ENCODE measurements at regions not wholly inside any gene's neighbourhood (a gene's known extent, or its start where the extent isn't known, plus 50 kb on each side); places are given as distances from the start of the nearest gene placed in this dataset.

DNA sequence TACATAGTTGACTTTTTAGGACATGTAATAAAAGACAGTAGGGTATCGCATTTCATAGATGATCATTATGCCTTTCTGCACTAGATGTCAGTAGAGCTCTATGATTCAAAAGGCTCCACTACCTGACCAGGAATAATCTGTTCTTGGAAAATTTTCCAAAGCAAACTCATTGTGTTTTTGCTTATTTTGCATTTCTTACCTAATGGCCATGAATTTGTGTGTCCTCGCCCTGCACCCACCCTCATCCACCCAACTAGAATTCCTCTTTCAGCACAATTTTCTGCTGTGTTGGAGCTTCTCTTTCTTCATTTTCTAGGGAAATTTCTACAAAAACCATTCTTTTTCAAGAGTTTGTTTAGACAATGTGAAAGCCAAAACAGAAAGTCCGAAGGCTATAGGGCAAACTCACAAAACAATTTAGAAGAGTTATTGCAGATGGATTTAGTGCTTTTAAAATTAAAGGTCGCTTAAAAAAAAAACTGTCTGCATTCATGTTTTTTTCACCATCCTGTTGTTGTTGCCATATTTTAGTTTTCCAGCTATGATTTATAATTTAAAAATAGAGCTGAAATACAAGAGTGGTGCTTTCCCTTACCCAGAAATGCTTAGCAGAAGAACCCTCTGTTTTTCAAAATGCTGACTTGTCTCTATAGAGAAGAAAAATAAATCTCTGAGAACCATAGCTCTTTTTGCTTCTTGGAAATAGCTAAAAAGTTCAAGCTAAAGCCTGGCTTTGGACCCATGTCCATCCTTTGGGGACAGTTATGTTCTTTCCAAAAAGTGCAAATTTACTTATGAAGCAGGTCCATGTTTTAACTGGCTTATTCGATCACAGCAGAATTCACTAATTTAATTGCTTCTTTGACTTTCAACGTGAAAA, 183.7 kb downstream of the SPATA18 start:
- no peak for DNase-seq (ENCODE audit: low spot score)

DNA sequence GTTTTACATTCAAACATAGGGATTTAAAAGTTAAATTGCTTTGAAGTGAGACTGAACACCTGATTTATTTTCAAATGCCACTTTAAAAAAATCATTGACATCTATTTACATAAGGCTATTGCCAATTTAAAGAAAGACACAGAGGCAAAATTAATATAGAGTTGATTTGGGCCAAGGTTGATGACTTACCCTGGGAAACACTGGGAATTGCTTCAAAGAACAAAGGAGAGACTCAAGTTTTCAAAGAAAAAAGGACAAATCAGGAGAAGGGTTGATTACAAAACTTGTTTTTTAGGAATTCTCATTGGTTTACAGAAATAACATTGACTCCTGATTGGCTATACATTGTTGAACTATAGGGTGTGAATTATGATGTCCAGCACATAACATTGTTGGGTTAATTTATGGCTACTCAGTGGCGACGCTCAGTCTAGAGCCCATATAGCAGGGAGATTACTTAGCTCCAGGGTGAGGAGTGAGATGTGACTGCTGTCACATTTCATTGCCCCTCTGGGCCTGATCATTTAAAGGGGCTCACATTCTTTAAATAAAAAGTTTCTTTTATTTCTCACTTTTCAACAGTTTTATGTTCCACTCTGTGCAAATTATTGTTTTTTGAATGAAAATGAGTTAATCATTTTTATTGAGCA, 184.6 kb downstream of the SPATA18 start:
- no peak for DNase-seq (ENCODE audit: low spot score)

DNA sequence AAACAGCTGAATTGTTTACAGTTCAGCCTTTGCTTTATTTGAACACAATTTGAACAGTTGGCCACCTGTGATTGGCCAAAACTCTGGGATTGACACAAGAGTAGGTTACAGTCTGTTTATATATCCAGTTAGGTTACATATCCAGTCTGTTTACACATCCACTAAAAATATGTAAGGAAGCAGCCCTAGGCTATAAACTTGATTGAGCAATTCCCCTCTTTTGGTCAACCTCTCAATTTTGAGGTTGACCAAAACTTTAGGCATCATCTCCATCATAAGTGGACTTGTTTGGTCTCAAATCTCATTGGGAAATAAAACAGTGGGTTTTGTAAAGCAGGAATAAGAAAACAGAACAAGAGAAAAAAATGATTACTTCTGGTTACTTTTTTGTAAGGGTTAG, 190.8 kb downstream of the SPATA18 start:
- DNase-seq (ENCODE audit: low spot score), result no peak

DNA sequence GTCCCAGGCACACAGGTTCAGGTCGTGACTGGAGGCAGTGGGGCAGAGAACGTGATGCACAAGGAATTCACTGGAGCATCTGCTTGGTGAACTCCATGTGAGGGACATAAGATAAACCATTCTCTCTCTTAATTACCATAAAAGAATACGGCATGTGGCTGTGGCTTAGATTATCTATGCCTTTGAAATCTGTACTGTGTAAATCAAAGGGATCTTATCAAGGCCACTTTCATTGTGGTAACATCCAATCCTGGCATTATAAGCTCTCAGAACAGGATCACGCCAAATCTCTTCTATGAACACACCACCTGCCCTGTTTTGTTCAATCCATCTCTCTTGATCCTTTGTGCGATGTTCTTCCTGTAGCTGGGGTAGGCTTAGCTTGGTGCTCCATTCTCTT, 192.3 kb downstream of the SPATA18 start:
- no peak for DNase-seq (ENCODE audit: low spot score)

DNA sequence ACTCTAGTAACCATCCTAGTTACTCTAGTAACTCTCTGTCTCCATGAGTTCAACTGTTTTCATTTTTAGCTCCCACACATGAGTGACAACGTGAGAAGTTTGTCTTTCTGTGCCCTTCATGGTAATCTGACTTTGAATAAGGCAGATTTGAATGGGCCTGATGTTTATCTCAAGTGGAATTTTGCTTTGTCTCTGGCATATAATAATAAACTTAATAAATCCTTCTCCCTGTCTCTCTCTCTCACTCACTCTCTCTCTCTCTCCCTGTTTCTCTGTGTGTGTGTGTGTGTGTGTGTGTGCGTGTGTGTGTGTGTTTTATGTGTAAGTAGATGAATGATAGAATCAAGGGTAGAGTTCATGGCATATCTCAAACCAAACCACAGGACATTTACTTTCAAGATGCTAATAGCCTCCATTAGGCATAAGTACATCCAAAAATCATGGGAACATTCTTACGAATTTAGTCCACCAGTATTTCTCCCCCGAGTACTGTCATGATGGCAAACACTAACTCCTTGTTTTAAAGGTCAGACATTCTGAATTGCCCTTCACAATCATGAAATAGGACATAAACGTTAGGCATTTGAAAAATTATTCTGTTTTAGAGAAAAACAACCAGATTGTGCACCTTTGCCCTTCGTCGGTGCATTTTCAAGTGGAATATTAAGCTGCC, 193.1 kb downstream of the SPATA18 start:
- DNase-seq (ENCODE audit: low spot score), result no peak

DNA sequence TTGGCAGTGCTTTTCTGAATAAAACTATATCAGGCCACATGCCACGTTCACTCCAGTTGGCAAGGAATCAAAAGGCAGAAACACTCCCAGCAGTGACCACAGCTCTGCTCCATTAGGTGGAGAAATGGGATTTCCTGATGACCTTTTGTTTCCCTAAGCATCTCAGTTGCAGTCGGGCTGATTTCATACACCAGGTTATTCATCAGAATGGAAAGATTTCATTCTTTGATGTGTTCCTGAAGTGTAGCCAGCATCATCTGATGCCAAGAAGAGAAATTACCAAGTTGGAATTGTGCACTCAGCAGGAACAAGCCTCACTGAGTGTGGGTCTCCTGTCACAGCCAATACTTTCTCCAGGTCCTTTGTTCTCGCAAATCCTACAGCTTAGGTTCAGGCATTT, 193.7 kb downstream of the SPATA18 start:
- DNase-seq (ENCODE audit: low spot score), result no peak

DNA sequence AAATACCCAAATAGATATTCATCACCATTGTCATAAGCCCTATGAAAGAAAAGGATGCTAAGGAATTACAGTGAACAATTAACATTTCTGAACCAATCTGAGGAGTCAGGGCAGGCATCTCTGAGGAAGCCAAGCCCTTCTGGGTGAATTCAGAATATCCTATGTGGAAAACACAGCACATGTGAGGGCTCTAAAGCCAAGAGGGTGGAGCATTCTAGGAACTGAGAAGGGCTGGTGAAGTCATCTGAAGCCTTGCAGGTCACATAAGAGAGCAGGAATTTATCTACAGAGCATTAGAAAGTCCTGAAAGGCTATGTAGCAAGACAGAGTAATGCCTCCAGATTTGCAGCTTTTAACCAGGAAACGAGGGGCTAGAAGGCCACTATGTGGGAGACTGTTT, 195.7 kb downstream of the SPATA18 start:
- DNase-seq (ENCODE audit: low spot score), result no peak

DNA sequence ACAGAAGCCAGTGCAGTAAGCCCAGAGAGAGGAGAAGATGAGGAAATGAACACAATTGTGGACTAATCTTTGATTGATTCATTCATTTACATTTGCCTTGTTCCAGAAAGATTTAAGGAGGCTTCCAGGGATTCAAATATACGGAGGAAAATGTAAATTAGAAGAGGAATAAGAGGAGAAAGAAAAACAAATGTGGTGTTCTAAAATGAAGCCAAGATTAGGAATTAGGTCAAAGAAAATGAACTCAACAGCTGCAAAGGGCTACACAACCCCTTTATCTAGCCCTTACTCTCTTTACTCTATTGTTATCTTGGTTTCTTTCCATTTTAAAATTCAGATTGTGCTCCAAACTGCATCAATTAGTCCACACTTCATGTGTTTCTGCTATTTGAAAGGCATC, 196.8 kb downstream of the SPATA18 start:
- no peak for DNase-seq (ENCODE audit: low spot score)

DNA sequence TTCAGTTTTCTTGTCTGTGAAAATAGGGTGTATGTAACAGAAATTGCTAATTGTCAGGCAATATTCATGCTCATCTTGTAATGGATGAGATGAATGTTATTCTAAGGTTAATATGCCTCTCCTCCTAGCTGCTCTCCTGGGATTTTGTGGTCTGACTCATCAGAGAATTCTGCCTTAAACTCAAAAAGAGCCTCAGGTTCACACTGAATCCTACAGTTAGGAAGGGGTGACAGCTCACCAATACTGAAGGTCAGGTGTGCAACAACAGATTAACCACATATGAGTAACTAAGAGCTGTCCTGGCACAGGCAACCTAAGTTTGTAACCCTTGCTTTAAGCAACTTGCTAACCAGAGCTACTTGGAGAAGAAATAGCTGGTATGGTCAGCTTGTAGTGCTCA, 197.7 kb downstream of the SPATA18 start:
- no peak for DNase-seq (ENCODE audit: low spot score)

DNA sequence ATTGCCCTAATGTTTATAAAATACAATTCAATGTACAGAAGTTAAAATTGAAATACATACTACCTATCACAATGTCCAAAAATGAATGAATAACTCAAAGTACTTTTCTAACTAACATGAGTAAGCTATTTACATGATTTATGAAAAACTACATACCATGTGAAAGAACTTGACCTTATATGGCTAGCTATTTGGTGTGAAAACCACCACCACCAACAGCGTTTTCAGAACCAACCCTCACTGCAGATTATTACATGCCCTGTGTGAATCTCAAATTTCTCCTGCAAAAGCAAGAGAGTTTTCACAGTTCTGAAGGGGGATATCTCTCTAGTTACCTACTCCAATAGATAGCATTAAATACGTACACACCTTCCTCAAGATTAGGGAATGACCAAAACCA, 198.5 kb downstream of the SPATA18 start:
- DNase-seq (ENCODE audit: low spot score), result no peak

DNA sequence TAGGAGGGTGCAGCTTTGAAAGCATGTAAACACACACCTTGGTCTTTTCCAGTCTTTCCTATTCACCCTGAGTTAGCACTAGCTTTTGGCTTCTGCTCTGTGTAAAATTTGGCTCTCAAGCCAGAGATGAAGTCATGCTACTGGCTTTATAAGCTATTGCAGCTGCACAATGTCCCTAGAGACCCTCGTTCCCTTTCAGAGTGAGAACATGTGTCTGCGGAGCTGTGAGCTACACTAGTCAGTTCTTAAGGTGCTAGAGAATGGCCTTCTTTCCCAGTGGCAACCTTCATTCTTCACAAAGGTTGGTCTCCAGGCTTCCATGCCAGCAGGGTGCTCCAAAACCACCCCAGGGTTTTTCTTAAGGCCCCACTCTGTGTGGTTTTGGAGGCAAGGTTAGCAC, 199.1 kb downstream of the SPATA18 start:
- DNase-seq (ENCODE audit: low spot score), result no peak

DNA sequence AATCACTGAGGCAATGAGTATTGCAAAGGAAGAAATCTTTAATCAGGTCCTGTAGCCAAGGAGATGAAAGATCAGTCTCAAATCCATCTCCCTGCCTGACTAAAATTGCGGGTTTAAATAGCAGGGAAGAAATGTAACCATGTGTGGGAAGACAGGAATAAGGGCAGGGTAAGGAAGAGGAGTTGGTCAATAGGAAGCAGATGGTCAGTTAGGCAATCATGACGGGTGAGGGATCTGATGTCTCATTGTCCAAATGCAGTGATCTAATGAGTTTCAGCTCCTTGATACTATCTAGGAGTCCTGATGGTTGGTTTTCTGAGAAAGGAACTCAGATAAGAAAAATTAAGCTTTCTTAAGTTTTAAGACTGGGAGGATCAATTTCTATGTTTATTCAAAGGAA, 200.8 kb downstream of the SPATA18 start:
- no peak for DNase-seq (ENCODE audit: low spot score)

DNA sequence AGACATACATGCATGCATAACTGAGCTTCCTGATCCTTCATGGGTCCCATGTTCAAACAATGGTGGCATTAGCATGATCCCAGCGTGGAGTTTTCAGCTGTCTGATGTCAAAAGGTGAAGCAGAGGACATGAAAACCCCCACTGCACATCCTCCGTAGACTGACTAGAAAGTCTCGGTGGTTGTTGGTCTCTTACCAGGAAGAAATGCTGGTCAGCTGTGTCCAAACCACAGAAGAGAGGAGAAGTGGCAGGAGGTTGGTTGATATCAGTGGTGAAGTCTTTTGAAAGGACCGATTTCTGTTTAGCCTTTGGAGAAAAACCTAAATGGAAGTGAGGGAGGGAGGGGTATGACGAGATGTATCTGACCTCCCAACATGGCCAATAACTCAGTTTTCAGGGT, 201.9 kb downstream of the SPATA18 start:
- DNase-seq (ENCODE audit: low spot score), result no peak

DNA sequence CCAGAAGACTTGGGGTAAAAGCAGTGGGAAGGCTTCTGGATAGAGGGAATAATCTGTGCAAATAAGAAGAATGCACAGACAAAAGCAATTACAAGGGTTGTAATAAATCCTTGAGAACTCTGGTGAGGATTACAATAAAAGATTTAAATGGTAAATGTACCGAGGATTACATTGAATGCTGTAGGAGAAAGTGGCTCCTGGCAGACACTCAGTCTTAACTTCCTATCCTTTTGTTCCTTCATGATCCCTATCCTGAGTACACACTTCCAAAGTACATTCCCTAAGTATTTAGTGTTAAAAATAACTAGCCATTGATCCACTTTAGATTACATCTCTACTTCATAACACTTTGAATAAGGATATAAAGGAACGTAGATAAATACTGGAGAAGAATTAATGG, 205.4 kb downstream of the SPATA18 start:
- DNase-seq (ENCODE audit: low spot score), result no peak

DNA sequence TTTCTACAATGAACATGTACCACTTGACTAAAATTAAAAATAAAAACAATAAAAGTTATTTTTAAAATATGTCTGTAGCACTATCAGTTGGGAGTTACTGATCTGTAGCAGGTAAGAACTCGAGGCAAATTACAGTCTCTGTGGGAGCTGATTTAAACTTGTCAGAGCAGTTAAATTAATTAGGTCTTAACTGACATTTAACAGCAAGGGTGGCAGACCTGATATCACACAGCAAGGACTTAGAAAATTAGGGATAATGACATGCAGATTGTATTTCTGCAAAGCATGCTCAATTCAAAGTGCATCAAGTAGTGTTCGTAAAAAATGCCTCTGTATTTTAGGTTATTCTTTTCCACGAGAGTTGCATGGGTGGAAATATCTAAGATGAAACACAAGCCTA, 208.9 kb downstream of the SPATA18 start:
- no peak for DNase-seq (ENCODE audit: low spot score)

DNA sequence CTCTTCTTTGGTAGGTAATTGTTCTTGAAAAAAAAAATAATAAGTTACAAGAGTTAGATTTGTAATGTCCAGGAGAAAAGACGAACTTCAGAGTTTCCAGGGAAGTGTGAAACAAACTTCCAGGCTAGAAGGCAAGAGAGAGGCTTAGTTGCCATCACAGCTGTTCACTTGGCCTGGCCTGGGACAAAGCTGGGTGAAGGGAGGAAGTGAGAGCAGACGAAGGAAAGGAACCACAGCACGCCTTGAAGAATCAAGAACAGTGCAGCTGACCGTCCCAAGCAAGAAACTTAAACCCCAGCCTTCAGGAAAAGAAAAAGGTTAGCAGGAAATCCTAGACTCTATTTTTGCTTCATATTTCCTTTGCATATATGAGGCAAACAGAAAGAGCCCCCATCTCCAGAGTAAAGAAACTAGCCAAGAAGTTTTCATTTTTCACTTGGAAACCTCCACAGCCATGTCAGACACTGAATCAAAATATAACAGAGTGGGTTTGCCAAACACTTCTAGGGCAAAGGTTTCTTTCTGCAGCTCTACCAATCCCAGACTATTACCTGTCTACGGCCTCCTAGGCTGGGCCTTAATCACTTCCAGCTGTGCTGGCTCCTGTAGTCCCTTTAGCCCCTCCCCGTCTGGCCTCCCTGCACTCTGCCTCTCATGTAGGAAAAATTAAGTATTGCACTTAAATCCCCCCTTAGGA, 209.6 kb downstream of the SPATA18 start:
- DNase-seq (ENCODE audit: low spot score), result no peak

DNA sequence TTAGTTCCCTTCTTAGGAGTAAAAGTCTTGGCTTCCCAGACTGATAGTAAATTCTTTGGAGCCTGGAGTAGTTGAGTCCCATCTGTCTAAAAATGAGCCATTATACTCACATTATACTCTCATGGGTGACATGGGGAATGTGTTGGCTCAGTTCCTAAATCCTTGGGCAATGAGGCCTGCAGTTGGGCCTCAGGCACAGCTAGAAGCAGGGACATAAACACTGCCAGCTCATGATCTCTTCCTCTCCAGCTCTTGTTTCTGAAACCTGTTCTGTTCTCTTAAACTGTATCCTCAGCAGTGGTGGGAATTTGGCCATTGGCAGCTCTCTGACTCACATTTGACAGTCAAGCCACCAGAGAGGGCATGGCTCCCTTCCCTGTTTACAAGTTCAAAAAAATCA, 212.5 kb downstream of the SPATA18 start:
- no peak for DNase-seq (ENCODE audit: low spot score)

DNA sequence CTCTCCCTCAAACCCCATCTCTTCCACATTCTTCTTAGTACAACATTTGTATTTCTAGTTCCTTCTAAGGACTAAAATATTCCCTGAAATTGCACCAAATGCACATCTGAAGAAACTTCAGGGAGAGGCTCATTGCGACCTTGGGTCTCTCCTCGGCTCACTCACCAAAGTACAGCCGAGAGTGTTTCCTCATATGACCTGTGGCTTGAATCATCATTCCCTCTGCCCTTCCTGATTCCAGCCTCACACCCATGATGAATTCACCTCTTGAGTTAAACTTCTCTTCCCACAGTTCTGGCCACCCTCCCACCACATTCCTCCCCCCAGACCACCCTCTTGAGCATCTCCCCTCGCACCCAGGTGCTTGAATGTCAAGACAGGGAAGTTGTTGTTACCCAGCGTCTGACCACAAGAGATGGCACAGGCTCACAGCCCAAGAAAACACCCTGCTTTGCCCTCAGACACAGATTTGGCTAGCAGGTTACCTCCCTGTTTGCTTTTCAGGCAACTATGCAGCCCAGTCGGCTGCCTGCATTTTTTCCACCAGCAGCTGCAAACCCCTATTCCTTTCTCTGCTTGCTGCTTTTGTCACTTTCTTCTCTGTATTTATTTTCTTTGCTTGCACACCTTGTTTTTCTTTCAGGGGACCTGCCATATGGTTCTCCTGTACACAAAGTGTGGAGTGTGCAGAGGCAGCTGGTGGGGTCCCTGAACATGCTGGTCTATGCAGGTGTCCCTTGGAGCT, 214.8 kb downstream of the SPATA18 start:
- DNase-seq (ENCODE audit: low spot score), result no peak

DNA sequence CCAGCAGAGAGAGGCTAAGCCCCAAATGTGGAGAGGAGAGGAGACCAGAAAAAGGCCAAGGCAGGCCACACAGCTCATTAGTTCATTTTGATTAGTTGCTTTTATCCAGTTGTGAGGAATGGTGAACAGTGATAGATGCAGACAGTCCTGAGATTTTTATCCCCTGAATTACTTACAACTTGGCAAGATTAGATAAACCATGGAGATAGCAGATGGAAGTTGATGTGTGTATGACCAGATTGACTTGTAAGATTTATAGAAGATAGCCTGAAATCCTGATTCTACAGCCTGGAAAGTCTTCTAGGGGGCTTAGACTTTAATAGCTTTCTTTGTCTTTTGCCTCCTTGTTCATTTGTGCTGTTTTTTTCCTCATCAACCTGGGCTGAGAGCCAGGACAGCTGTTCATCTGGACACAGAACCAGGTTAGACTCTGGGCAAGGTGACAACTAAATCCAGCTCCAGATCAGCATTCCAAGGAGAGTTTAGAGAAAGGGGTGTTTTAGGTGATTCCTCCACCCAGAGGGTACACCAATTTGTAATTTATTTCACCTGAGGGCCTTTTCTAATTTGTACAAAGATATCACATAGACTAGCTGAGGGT, 215.5 kb downstream of the SPATA18 start:
- no peak for DNase-seq (ENCODE audit: low spot score)

DNA sequence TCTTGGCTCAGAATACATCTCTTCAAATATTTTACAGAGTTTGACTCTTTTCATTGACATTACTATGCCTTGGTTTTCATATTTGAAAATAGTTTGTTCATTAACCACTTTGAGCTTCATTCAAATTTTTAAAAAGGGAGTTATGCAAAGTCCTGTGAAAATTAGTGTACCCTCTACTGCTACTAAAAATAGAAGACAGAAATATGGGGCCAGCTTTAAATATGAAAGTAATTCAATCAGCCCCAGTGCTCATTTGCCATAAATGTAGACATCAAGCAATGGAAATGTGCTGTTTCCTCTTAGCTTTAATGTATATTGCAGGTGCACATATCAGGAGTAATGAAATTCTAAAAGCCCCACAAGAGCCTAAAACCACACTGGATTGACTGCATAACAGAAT, 218.7 kb downstream of the SPATA18 start:
- no peak for DNase-seq (ENCODE audit: low spot score)

DNA sequence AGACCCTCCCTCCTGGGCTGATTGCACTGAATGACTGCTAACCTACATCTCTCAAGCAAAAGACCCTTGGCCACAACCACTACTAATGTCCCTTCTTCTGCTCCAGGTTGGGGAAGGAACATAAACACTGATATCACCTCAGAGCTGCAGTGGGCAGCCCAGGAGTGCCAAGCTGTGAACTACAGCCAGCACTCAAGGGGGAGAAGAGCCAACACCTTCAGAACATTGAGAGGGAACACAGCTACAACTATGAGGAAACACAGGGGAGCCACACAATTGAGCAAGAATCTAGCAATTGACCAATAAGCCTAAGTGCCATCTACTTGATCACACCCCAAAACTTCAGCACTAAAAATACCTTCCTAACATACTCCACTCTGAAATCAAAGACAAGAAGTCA, 222.8 kb downstream of the SPATA18 start:
- no peak for DNase-seq (ENCODE audit: low spot score)
